ENCODE measurements at regions not wholly inside any gene's neighbourhood (a gene's known extent, or its start where the extent isn't known, plus 50 kb on each side); places are given as distances from the start of the nearest gene placed in this dataset.
A peak's percentile ranks its signal among the peaks of the same experiment; 100 is the strongest.

DNA sequence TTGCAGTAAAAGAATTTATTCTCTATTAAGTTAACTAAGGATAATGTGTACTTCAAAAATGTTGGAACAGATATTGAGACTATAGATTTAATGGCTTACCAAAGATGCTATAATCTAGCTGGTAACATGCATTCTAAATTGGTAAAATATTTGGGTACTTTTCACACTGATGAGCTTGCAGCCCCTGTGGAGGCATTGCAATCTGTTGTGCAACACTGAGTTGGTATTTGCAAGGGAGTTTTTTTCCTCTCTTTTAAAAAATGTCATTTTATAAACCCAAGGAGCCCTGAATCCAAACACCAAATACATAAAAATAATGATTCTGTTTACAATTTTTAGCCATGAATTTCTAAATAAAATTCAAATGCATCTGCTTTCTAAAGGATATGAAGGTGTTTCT, 944.8 kb downstream of the DTWD2 start:
- Histone ChIP-seq H3K79me2 (ENCODE audit: insufficient read depth, low read depth, low read length) (no peaks in the 10 kb centered on the region), H3K36me3 (ENCODE audit: insufficient read depth, low read length) (no peaks in the 10 kb centered on the region), H3K4me1 (ENCODE audit: insufficient read depth, low read length, poor library complexity, severe bottlenecking) (no peaks in the 10 kb centered on the region), H3K4me2 (ENCODE audit: low read length) (no peak overlapping the region), H2AFZ (ENCODE audit: low read length) (no peak overlapping the region), H3K9me3 (ENCODE audit: low read length) (no peaks in the 10 kb centered on the region), H3K4me3 (ENCODE audit: low read depth, low read length, poor library complexity, severe bottlenecking) (no peak overlapping the region), H3K9me2 (ENCODE audit: insufficient read depth, low read length) (no peaks in the 10 kb centered on the region), H4K20me1 (ENCODE audit: insufficient read depth, low read length) (no peaks in the 10 kb centered on the region), H3K27ac (ENCODE audit: low read depth, low read length, poor library complexity, severe bottlenecking) (no peak overlapping the region)
- ChIA-PET CTCF (ENCODE audit: unreplicated experiment) (no interaction called here), POLR2A (interaction anchor here (1.0 kb wide), 1 partner anchor 13 kb away, joined by 3 read pairs; no protein-coding TSS in a partner anchor)
- TF ChIP-seq EZH2phosphoT487 (IDR thresholded peaks at IDR 0.05; ENCODE audit: borderline replicate concordance, low read depth, low read length) = no peak
- TF ChIP-seq, protein P1, sequence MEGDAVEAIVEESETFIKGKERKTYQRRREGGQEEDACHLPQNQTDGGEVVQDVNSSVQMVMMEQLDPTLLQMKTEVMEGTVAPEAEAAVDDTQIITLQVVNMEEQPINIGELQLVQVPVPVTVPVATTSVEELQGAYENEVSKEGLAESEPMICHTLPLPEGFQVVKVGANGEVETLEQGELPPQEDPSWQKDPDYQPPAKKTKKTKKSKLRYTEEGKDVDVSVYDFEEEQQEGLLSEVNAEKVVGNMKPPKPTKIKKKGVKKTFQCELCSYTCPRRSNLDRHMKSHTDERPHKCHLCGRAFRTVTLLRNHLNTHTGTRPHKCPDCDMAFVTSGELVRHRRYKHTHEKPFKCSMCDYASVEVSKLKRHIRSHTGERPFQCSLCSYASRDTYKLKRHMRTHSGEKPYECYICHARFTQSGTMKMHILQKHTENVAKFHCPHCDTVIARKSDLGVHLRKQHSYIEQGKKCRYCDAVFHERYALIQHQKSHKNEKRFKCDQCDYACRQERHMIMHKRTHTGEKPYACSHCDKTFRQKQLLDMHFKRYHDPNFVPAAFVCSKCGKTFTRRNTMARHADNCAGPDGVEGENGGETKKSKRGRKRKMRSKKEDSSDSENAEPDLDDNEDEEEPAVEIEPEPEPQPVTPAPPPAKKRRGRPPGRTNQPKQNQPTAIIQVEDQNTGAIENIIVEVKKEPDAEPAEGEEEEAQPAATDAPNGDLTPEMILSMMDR (conservative IDR thresholded peaks at IDR 0.05; ENCODE audit: low read length) = no peak
- no peak for DNase-seq (ENCODE audit: low spot score)
- no TSS peak for BruUV-seq (replicated peaks)
- intact Hi-C loops (cut with micrococcal nuclease; ENCODE audit: unreplicated experiment) = no loop called here

GRCh38 chr5:118042076-118042475, 946.3 kb downstream of the DTWD2 start:
- TF ChIP-seq EZH2phosphoT487 (IDR thresholded peaks at IDR 0.05; ENCODE audit: borderline replicate concordance, low read depth, low read length) = no peak
- TF ChIP-seq, protein P1 (conservative IDR thresholded peaks at IDR 0.05; ENCODE audit: low read length) = peak; percentile 37
- no peaks in the 10 kb centered on the region for H3K36me3 ChIP-seq (ENCODE audit: insufficient read depth, low read length)
- H3K9me3 ChIP-seq (ENCODE audit: low read length) = no peaks in the 10 kb centered on the region
- no peaks in the 10 kb centered on the region for H4K20me1 ChIP-seq (ENCODE audit: insufficient read depth, low read length)
- ChIA-PET CTCF (ENCODE audit: unreplicated experiment) (no interaction called here), POLR2A (no interaction called here)
- DNase-seq (ENCODE audit: low spot score) = no peak
- H3K4me1 ChIP-seq (ENCODE audit: insufficient read depth, low read length, poor library complexity, severe bottlenecking) = no peaks in the 10 kb centered on the region
- H2AFZ ChIP-seq (ENCODE audit: low read length) = no peak overlapping the region
- no peak overlapping the region for H3K4me3 ChIP-seq (ENCODE audit: low read depth, low read length, poor library complexity, severe bottlenecking)
- intact Hi-C loops (cut with micrococcal nuclease; ENCODE audit: unreplicated experiment) = no loop called here
- H3K9me2 ChIP-seq (ENCODE audit: insufficient read depth, low read length) = no peaks in the 10 kb centered on the region
- BruUV-seq (replicated peaks) = no TSS peak
- H3K4me2 ChIP-seq (ENCODE audit: low read length) = no peak overlapping the region
- no peaks in the 10 kb centered on the region for H3K79me2 ChIP-seq (ENCODE audit: insufficient read depth, low read depth, low read length)
- H3K27ac ChIP-seq (ENCODE audit: low read depth, low read length, poor library complexity, severe bottlenecking) = no peak overlapping the region

DNA sequence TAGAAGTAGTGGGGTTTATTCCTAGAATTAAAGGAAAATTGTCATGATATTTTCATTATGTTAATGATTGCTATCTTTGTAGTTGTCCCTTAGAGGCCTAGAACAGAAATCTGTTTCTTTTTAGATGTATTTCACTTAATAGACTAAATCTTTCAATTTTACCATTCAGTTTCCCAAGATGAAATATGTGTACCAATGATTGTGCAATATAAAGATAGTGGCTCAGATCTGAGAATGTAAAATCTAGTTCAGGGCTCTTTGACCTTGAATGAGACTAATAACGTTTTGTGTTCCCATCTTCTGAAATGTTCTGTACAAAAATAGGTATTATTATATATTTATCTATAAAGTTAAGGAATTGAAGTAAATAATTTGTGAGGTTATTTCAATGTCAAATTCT, 947.9 kb downstream of the DTWD2 start:
- ChIA-PET POLR2A (no interaction called here), CTCF (ENCODE audit: unreplicated experiment) (no interaction called here)
- TF ChIP-seq EZH2phosphoT487 (IDR thresholded peaks at IDR 0.05; ENCODE audit: borderline replicate concordance, low read depth, low read length) = no peak
- TF ChIP-seq, protein P1 (conservative IDR thresholded peaks at IDR 0.05; ENCODE audit: low read length) = no peak
- no TSS peak for BruUV-seq (replicated peaks)
- Histone ChIP-seq H3K9me3 (ENCODE audit: low read length) (no peaks in the 10 kb centered on the region), H3K4me3 (ENCODE audit: low read depth, low read length, poor library complexity, severe bottlenecking) (no peak overlapping the region), H3K36me3 (ENCODE audit: insufficient read depth, low read length) (no peaks in the 10 kb centered on the region), H3K27ac (ENCODE audit: low read depth, low read length, poor library complexity, severe bottlenecking) (no peak overlapping the region), H3K9me2 (ENCODE audit: insufficient read depth, low read length) (no peaks in the 10 kb centered on the region), H3K4me1 (ENCODE audit: insufficient read depth, low read length, poor library complexity, severe bottlenecking) (no peaks in the 10 kb centered on the region), H2AFZ (ENCODE audit: low read length) (no peak overlapping the region), H3K79me2 (ENCODE audit: insufficient read depth, low read depth, low read length) (no peaks in the 10 kb centered on the region), H4K20me1 (ENCODE audit: insufficient read depth, low read length) (no peaks in the 10 kb centered on the region), H3K4me2 (ENCODE audit: low read length) (no peak overlapping the region)
- intact Hi-C loops (cut with micrococcal nuclease; ENCODE audit: unreplicated experiment) = no loop called here
- DNase-seq (ENCODE audit: low spot score) = no peak
